Activated naive CD4-positive, alpha-beta T cell treated with anti-CD3 and anti-CD28 coated beads, Interleukin-2, amount 50 U/mL, for 16 hours (primary cell): ENCODE measurements at regions not wholly inside any gene's neighbourhood (a gene's known extent, or its start where the extent isn't known, plus 50 kb on each side); places are given as distances from the start of the nearest gene placed in this dataset.
A peak's percentile ranks its signal among the peaks of the same experiment; 100 is the strongest.
"Not testable (repeated sequence)": the region's sequence is repeated elsewhere in the genome, so short reads cannot be mapped to it uniquely, and the experiment has no call there.

Experiments
- DNase-seq: peaks from one replicate; pipeline ENCODE4 v3.0.0-alpha.2; 2020

GRCh38 chr7:142566271-142566670 is 183.0 kb upstream of the PRSS1 start:
- no peak for DNase-seq

DNA sequence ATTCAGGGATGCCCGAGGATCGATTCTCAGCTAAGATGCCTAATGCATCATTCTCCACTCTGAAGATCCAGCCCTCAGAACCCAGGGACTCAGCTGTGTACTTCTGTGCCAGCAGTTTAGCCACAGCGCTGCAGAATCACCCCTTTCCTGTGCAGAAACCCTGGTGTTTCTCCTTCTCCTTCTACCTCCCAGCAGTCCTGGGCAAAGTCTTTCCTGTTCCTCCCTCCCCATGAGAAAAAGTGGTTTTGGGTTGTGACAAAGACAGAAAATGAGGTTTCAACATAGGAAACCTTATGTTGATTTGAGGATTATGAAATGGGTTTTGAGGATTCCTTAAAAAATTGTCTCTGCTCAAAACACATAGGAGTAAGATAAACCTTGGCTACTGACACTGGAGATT is 185.1 kb upstream of the PRSS1 start:
- not testable (repeated sequence) for DNase-seq

- DNase-seq, result no peak
Measured at GRCh38 chr7:142563470-142563869, 185.8 kb upstream of the PRSS1 start.

GRCh38 chr7:142562688-142563087 is 186.6 kb upstream of the PRSS1 start:
- DNase-seq, result no peak

- DNase-seq, result not testable (repeated sequence)
Measured at GRCh38 chr7:142561396-142561795, 187.9 kb upstream of the PRSS1 start.

DNA sequence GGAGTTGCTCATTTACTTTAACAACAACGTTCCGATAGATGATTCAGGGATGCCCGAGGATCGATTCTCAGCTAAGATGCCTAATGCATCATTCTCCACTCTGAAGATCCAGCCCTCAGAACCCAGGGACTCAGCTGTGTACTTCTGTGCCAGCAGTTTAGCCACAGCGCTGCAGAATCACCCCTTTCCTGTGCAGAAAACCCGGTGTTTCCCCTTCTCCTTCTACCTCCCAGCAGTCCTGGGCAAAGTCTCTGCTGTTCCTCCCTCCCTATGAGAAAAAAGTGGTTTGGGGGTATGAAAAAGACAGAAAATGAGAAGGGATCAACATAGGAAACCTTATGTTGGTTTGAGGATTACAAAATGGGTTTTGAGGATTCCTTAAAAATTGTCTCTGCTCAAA is 188.5 kb upstream of the PRSS1 start:
- DNase-seq, result not testable (repeated sequence)

- DNase-seq, result no peak
Measured at GRCh38 chr7:142560166-142560565, 189.1 kb upstream of the PRSS1 start.

DNA sequence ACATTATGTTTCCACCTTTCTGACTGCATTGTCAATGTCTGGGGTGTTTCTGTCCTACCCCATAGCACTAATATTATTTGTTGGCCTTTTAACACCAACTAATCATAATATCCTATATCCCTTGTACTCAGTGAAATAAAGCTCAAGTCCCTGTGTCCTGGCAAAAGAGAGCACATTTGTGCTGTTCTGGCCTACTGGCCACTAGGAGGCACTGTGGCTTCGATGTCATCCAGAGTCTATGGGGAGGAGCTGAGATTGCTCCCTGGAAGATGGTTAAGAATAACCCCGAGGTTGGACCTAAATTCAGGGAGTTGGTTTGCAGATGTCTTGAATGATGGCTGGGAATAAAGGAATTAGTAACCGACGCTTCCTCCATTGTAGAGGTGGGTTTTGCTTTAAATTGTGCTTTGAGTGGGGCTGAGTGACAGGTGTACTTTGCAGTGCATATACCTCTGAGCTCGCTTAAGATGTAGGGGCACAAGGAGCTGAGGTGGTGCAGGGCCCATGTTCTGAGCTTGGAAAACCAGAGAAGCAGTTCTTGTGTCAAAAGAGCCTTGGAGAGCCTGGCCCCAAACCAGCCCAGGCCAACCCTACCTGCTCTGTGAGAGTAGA is 191.2 kb upstream of the PRSS1 start:
- DNase-seq, result peak; percentile 53

DNA sequence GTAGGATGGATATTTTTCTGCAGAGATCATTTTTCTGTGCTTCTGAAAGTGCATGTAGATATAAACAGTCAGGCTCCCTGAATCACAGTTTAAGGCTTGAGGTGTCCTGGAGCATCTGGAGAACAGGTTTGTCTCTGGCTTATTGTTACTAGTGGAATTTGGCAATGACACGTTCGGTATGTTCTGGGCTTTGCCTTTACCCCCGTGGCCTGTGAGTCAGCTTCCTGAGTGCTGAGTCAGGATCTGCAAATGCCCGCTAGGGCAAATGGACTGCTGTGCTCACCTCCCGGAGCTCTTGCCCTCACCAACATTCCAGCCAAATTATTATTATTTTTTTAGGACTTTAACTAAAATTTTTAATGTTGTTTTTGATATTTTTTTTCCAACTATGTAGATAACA is 192.5 kb upstream of the PRSS1 start:
- DNase-seq, result no peak

DNA sequence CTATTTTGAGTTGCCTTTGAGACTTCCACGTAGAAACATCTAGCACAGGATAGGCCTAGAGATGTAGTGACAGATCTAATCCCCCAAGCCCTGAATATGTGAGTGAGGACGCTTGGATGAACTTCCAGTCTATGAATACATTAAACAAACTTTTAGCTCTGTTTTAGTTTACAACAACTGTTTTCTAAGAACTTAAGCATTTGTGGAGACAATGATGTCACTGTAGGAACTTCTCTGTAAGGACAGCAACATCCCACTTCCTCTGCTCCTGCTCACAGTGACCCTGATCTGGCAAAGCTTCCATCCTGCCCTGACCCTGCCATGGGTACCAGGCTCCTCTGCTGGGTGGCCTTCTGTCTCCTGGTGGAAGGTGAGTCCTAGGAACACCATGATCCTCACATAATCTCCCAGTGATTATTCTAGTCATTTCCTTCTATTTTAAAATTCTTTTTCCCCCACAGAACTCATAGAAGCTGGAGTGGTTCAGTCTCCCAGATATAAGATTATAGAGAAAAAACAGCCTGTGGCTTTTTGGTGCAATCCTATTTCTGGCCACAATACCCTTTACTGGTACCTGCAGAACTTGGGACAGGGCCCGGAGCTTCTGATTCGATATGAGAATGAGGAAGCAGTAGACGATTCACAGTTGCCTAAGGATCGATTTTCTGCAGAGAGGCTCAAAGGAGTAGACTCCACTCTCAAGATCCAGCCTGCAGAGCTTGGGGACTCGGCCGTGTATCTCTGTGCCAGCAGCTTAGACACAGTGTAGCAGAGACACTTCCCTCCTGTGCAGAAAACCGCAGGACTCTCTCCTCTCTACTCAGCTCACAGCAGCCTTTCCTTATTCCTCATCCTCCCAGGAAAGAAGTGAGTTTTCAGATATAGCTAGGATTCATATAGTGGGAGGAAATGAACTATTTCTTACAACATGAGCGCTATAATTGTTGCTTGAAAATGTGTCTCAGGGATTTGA is 194.4 kb upstream of the PRSS1 start:
- no peak for DNase-seq

- no peak for DNase-seq
Measured at GRCh38 chr7:142553216-142553615, 196.1 kb upstream of the PRSS1 start.

DNA sequence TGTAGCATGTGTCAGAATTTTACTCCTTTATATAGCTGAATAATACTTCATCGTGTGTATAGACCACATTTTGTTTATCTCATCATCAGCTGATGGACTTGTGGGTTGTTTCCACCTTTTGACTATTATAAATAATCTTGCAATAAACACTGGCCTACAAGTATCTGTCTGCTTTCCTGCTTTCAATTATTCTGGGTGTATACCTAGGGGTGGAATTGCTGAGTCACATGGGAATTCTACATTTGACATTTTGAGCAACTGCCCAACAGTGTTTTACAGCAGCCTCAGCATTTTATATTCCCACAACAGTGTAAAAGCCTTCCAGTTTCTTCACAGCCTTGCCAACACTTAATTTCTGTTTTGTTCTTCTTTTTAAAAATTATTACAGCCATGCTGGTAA is 200.3 kb upstream of the PRSS1 start:
- DNase-seq, result no peak

GRCh38 chr7:142546452-142546851 is 202.8 kb upstream of the PRSS1 start:
- no peak for DNase-seq

GRCh38 chr7:142542942-142543341 is 206.3 kb upstream of the PRSS1 start:
- no peak for DNase-seq

GRCh38 chr7:142542105-142542504 is 207.2 kb upstream of the PRSS1 start:
- DNase-seq, result no peak

DNA sequence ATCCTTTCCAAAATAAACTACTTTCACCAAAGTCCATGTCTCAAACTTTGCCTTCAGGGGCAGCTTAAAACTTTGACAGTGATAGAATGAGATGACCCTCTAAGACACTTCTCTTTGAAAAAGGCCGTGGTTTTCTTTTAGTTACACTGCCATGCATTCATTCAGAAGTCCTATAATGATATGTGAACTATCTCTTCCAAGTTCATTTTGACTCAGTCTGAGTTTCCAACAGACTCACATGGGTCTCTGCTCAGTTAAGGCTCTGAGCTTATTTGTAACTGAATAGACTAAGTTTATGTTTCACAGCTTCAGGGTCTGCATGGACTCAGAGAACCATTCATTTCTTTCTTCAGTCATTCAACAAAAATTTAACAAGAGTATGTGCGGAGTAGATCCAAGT is 208.9 kb upstream of the PRSS1 start:
- no peak for DNase-seq

DNA sequence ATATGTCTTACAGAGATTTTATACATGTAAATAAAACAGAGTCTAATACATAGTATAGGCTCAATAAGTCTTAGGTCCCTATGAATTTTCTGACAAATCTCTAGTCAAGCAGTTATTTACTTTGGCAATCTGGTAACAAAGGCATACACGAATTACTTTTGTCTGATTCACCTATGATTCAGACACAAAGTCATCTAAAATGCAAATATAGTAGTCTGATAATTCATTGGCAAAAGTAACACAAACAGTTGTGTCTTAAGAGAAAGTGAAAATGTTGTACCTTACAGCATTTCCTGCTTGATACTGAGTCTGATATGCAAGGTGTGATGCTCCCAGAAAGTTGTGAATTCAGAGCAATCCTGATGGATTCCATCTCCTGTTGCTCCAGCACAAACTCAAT is 209.4 kb upstream of the PRSS1 start:
- DNase-seq, result no peak

- DNase-seq, result no peak
Measured at GRCh38 chr7:142537760-142538159, 211.5 kb upstream of the PRSS1 start.

DNA sequence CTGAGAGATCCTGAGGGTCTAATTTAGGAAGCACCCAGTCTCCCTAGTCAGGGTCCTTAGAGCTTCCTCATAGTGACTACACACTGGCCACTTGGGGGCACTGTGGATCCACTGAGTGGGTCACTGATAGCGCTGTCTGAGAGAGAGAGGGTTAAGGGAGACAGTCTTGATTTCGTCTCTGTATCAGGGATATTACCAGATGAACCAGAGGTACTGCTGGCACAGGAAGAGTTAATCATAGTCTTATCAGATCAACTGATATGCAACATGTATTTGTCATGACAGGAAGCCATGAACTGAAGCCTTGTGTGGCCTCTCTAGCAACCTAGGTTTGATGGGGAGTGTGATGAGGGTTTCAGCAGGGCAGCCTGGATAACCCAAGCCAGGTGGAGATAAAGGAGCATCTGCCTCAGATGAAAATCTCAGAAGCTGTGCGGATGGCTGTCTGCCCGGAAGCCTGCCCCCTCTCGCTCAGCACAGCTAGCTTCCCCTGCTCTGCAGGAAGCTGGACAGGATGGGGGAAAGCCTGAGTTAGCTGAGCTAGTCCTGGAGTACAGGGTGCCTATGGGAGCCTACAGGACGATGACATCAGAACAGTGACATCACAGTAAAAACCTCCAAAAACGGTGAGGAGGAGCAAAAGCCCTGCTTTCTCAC is 214.0 kb upstream of the PRSS1 start:
- peak; percentile 79 for DNase-seq

DNA sequence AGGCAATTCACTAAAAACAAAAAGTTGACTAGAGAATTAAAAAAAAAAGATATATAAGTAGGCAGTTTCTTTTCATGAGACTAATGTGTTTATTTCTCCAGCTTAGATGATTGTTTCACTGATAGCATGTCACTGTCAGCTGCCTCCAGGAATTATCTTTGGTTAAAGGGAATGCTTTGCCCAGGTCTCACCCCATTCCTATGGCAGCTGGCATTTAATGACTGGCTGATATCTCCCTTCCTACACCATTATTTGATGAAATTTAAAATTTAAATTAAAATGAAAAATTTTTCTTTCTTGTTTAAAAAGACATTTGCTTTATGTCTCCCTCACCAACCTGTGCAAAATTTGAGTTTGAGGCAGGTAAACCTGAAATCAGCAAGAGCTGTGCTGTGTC is 214.5 kb upstream of the PRSS1 start:
- no peak for DNase-seq

DNA sequence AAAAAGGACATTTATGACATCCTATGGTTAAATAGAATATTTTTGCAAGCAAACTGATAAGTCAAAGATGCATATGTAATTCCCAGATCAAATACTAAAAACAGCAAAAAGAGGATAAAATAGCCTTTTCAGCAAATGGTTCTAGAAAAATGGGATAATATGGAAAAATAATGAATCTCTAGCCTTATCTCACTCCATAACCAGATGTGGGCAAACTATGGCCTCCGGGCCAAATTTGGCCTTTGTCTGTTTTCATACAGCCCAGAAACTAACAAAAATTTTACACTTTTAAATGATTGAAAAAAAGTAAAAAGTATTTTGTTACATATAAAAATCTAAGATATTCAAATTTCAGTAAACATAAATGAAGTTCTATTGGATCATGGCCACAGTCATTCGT is 215.4 kb upstream of the PRSS1 start:
- no peak for DNase-seq

GRCh38 chr7:142529591-142529990 is 219.7 kb upstream of the PRSS1 start:
- DNase-seq, result no peak

DNA sequence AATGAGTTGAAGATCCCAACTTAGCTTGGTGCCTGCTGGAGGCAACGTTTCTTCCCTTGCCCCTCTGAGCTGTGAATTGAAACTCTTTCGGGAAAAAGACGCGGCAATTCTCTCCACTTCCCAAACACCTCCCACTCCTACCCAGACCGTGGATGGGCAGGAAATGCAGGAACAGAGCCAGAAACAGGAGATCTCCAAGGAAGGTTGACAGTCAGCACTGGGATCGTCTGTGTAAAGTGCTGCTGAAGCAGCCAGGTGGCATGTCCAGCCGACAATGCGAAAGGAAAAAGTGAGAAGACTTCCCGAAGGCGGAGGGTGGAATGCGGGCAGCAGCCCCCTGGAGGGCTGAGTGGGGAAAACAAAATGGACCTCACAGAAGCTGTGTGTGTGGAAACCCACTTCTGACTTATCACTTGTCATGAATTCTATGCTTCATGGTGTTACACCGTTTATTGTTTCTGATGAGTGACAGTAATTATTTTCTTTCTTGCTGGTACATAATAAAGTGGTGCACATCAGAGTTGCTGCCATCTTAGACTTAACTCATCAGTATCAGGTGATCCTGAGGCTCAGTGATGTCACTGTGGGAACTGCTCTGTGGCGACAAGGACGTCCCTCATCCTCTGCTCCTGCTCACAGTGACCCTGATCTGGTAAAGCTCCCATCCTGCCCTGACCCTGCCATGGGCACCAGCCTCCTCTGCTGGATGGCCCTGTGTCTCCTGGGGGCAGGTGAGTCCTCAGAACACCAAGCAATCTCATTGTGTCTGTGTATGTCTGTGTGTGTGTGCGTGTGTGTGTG is 220.5 kb upstream of the PRSS1 start:
- DNase-seq, result no peak
